SK-N-SH (cell line): ENCODE measurements at regions not wholly inside any gene's neighbourhood (a gene's known extent, or its start where the extent isn't known, plus 50 kb on each side); places are given as distances from the start of the nearest gene placed in this dataset.

Source experiments
- CTCF ChIA-PET: fragments of 300-600, 350-600 bp; formaldehyde crosslinking; extraction: SDS; loops from one replicate; lab custom pipeline; 2021; lab: Yijun Ruan, JAX
- POLR2A ChIA-PET: fragments of 350-600 bp; sonication (Branson Sonifier 250); formaldehyde crosslinking; extraction: SDS; loops from one replicate; lab custom pipeline; 2020; ENCODE audit warnings: antibody characterized with exemption, inconsistent platforms; lab: Yijun Ruan, JAX
- DNase-seq: peaks from one replicate; pipeline ENCODE4 v3.0.0; 2012
- H2AFZ ChIP-seq: fragments of 200-600 bp; sonication (generic); 2 replicates; pipeline ENCODE4 v1.8.1; 2016; ENCODE audit warnings: antibody characterized with exemption, mild to moderate bottlenecking, low read depth
- H3F3A ChIP-seq: fragments of 200-600 bp; sonication (generic); replicated peaks from 2 replicates; pipeline ENCODE3; 2016; ENCODE audit warnings: antibody characterized with exemption, mild to moderate bottlenecking; ENCODE audit not compliant: insufficient read depth
- H3K27ac ChIP-seq, 2 experiments: fragments of 200-500 bp in 1 of 2; fragments of 200-600 bp in 1 of 2; sonication (Bioruptor generic) in 1 of 2; sonication (generic), shearing (Covaris generic) in 1 of 2; 2 replicates each; pipeline versions ENCODE4 v1.5.1 to v1.6.1; 2014 to 2016; ENCODE audit warnings: low read depth in 2 of 2, inconsistent platforms in 1 of 2, low read length in 1 of 2, mild to moderate bottlenecking in 1 of 2, mixed read lengths in 1 of 2
- H3K27me3 ChIP-seq: fragments of 200-600 bp; sonication (generic), shearing (Covaris generic); 2 replicates; pipeline ENCODE4 v1.6.1; 2016; ENCODE audit warnings: mixed run types; ENCODE audit not compliant: insufficient read depth
- H3K36me3 ChIP-seq, 2 experiments: fragments of 200-500 bp in 1 of 2; fragments of 200-600 bp in 1 of 2; sonication (Bioruptor generic) in 1 of 2; sonication (generic) in 1 of 2; replicated peaks in 1 of 2; 2 replicates each; pipeline versions ENCODE3 to v1.5.1; 2014 to 2016; ENCODE audit warnings: low read length in 1 of 2, mild to moderate bottlenecking in 1 of 2; ENCODE audit not compliant: insufficient read depth in 2 of 2, control insufficient read depth in 1 of 2
- H3K4me1 ChIP-seq, 2 experiments: fragments of 200-500 bp in 1 of 2; fragments of 200-600 bp in 1 of 2; sonication (Bioruptor generic) in 1 of 2; sonication (generic), shearing (Covaris generic) in 1 of 2; 2 replicates each; pipeline versions ENCODE4 v1.5.1 to v1.6.1; 2014 to 2016; ENCODE audit warnings: low read depth in 1 of 2, low read length in 1 of 2, mixed run types in 1 of 2; ENCODE audit not compliant: insufficient read depth in 2 of 2, control insufficient read depth in 1 of 2
- H3K4me2 ChIP-seq: fragments of 200-600 bp; sonication (generic), shearing (Covaris generic); 2 replicates; pipeline ENCODE4 v1.6.1; 2017; ENCODE audit warnings: mixed run types
- H3K4me3 ChIP-seq, 2 experiments: fragments of 200-500 bp in 1 of 2; fragments of 200-600 bp in 1 of 2; sonication (Bioruptor generic) in 1 of 2; sonication (generic), shearing (Covaris generic) in 1 of 2; 2 replicates each; pipeline versions ENCODE4 v1.5.1 to v1.8.1; 2014 to 2016; ENCODE audit warnings: low read depth in 2 of 2, inconsistent platforms in 1 of 2, low read length in 1 of 2, mild to moderate bottlenecking in 1 of 2, mixed read lengths in 1 of 2, moderate library complexity in 1 of 2
- H3K79me2 ChIP-seq: fragments of 200-600 bp; sonication (generic); 2 replicates; pipeline ENCODE4 v1.8.1; 2017; ENCODE audit warnings: mild to moderate bottlenecking; ENCODE audit not compliant: insufficient read depth
- H3K9ac ChIP-seq: fragments of 200-600 bp; sonication (generic); 2 replicates; pipeline ENCODE4 v1.6.1; 2017; ENCODE audit warnings: mixed run types
- H3K9me2 ChIP-seq: fragments of 200-600 bp; sonication (generic); 2 replicates; pipeline ENCODE4 v1.6.1; 2017; ENCODE audit warnings: mixed run types
- H3K9me3 ChIP-seq: fragments of 200-600 bp; sonication (generic); 2 replicates; pipeline ENCODE4 v1.6.1; 2017; ENCODE audit warnings: mixed run types, mild to moderate bottlenecking, moderate library complexity
- H4K20me1 ChIP-seq: fragments of 200-600 bp; sonication (generic); 2 replicates; pipeline ENCODE4 v1.6.1; 2017; ENCODE audit warnings: mild to moderate bottlenecking, mixed run types; ENCODE audit not compliant: insufficient read depth
- ELF1 ChIP-seq: IDR thresholded peaks from 2 replicates; pipeline ENCODE4 v1.4.0; 2012
- FOSL2 ChIP-seq: IDR thresholded peaks from 2 replicates; pipeline ENCODE4 v1.4.0; 2012; ENCODE audit warnings: low read depth, mild to moderate bottlenecking, moderate library complexity, borderline replicate concordance
- FOXM1 ChIP-seq: IDR thresholded peaks from 2 replicates; pipeline ENCODE4 v1.4.0; 2012; ENCODE audit warnings: low read depth, mild to moderate bottlenecking
- GATA2 ChIP-seq: sonication (generic); formaldehyde crosslinking; IDR thresholded peaks from 2 replicates; pipeline ENCODE4 v1.5.0; 2020; ENCODE audit warnings: mild to moderate bottlenecking, missing genetic modification reagents
- IRF3 ChIP-seq: fragments of 150-350 bp; IDR thresholded peaks from 2 replicates; pipeline ENCODE4 v1.6.1; 2016; ENCODE audit warnings: mild to moderate bottlenecking, low read depth, low read length
- MEF2A ChIP-seq: IDR thresholded peaks from 2 replicates; pipeline ENCODE4 v1.4.0; 2012; ENCODE audit warnings: low read depth, borderline replicate concordance
- MXI1 ChIP-seq: IDR thresholded peaks from 2 replicates; pipeline ENCODE4 v1.6.1; 2012; ENCODE audit warnings: mild to moderate bottlenecking, low read depth, low read length, improper control_type of control experiment
- NFIC ChIP-seq: IDR thresholded peaks from 2 replicates; pipeline ENCODE4 v1.4.0; 2012; ENCODE audit warnings: borderline replicate concordance
- NRF1 ChIP-seq: IDR thresholded peaks from 2 replicates; pipeline ENCODE4 v1.6.1; 2012; ENCODE audit warnings: low read depth, mild to moderate bottlenecking, low read length
- PBX3 ChIP-seq: IDR thresholded peaks from 2 replicates; pipeline ENCODE4; 2012
- POLR2AphosphoS5 ChIP-seq: IDR thresholded peaks from 2 replicates; pipeline ENCODE4 v1.6.1; 2012; ENCODE audit warnings: low read depth, low read length
- RAD21 ChIP-seq: IDR thresholded peaks from 2 replicates; pipeline ENCODE4 v1.6.1; 2012; ENCODE audit warnings: mild to moderate bottlenecking, low read length
- RFX5 ChIP-seq: IDR thresholded peaks from 2 replicates; pipeline ENCODE4 v1.6.1; 2012; ENCODE audit warnings: mild to moderate bottlenecking, improper control_type of control experiment, low read length
- RXRA ChIP-seq: IDR thresholded peaks from 2 replicates; pipeline ENCODE4 v1.4.0; 2012; ENCODE audit warnings: low read depth, mild to moderate bottlenecking, borderline replicate concordance
- SMC3 ChIP-seq: IDR thresholded peaks from 2 replicates; pipeline ENCODE4 v1.6.1; 2012; ENCODE audit warnings: low read depth, low read length, improper control_type of control experiment
- TEAD4 ChIP-seq: IDR thresholded peaks from 2 replicates; pipeline ENCODE4 v1.4.0; 2012; ENCODE audit warnings: mild to moderate bottlenecking, borderline replicate concordance; ENCODE audit not compliant: insufficient read depth
- USF1 ChIP-seq: IDR thresholded peaks from 2 replicates; pipeline ENCODE4 v1.4.0; 2012; ENCODE audit warnings: low read depth, borderline replicate concordance
- USF2 ChIP-seq: fragments of 150-350 bp; IDR thresholded peaks from 2 replicates; pipeline ENCODE4 v1.6.1; 2017; ENCODE audit warnings: antibody characterized with exemption, low read length, low read depth, borderline replicate concordance
- WGBS: methylation state at CpG from one replicate; pipeline ENCODE4 v1.1.6; 2017; ENCODE audit warnings: low lambda C conversion rate; 5-methylcytosine and 5-hydroxymethylcytosine counted together
- TF ChIP-seq, protein P1 (sequence below): IDR thresholded peaks from 2 replicates; pipeline ENCODE4 v1.4.0; 2012; ENCODE audit warnings: low read depth, borderline replicate concordance

DNA sequence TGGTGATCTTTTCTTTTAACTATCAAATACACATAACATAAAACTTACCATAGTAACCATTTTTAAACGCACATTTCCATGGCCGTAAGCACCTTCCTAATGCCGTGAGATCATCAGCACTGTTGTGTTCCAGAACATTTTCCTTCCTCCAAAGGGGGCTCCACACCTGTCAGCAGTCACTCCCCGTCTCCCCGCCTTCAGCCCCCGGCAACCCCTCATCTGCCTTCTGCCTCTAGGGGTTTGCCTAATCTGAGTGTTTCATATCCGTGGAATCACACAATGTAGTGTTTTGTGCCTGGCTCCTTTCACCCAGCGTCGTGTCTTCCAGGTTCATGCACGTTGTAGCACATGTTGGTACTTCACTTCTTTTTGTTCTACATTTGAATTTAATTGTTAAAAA is 350.1 kb upstream of the TNRC6C start:
- peak; percentile 15 for DNase-seq
- H3K27ac ChIP-seq = no peak overlapping the region
- CTCF ChIA-PET = interaction anchor here (0.8 to 1.2 kb wide), 2 partner anchors 11 to 12 kb away, joined by 3 read pairs; no protein-coding TSS in a partner anchor
- H3K79me2 ChIP-seq = no peaks in the 10 kb centered on the region
- WGBS = 74% methylated on average over 10 of the region's 10 CpGs
- H3K4me2 ChIP-seq = no peak overlapping the region
- H3F3A ChIP-seq = no peaks in the 10 kb centered on the region
- TF ChIP-seq NFIC (no peak), POLR2AphosphoS5 (no peak), FOSL2 (no peak), USF1 (no peak), TEAD4 (no peak), IRF3 (no peak), SMC3 (no peak), MXI1 (no peak), RAD21 (no peak), USF2 (no peak), PBX3 (no peak), GATA2 (no peak), NRF1 (no peak), RXRA (no peak), ELF1 (no peak), FOXM1 (no peak), MEF2A (no peak), RFX5 (no peak)
- TF ChIP-seq, protein P1, sequence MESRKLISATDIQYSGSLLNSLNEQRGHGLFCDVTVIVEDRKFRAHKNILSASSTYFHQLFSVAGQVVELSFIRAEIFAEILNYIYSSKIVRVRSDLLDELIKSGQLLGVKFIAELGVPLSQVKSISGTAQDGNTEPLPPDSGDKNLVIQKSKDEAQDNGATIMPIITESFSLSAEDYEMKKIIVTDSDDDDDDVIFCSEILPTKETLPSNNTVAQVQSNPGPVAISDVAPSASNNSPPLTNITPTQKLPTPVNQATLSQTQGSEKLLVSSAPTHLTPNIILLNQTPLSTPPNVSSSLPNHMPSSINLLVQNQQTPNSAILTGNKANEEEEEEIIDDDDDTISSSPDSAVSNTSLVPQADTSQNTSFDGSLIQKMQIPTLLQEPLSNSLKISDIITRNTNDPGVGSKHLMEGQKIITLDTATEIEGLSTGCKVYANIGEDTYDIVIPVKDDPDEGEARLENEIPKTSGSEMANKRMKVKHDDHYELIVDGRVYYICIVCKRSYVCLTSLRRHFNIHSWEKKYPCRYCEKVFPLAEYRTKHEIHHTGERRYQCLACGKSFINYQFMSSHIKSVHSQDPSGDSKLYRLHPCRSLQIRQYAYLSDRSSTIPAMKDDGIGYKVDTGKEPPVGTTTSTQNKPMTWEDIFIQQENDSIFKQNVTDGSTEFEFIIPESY = no peak
- TF ChIP-seq, all 33 proteins: peak for 0
- Histone ChIP-seq H3K36me3 (no peaks in the 10 kb centered on the region), H3K4me1 (peaks cover 0 to 13% of the 10 kb centered on the region in 2 experiments; a peak in 1 of 4 replicates), H3K27me3 (peaks cover 20% of the 10 kb centered on the region), H3K9me2 (no peaks in the 10 kb centered on the region), H3K4me3 (no peak overlapping the region), H3K9me3 (no peaks in the 10 kb centered on the region), H4K20me1 (no peaks in the 10 kb centered on the region), H2AFZ (no peak overlapping the region), H3K9ac (no peak overlapping the region)
- POLR2A ChIA-PET = interaction anchor here (0.5 kb wide), 1 partner anchor 213 kb away, joined by 5 read pairs; no protein-coding TSS in a partner anchor
